Ovary (tissue), 7 donors: ENCODE measurements at regions not wholly inside any gene's neighbourhood (a gene's known extent, or its start where the extent isn't known, plus 50 kb on each side); places are given as distances from the start of the nearest gene placed in this dataset.
"Not testable (repeated sequence)": the region's sequence is repeated elsewhere in the genome, so short reads cannot be mapped to it uniquely, and the experiment has no call there.

Source experiments
- DNase-seq, 5 donors: peaks; one replicate each; pipeline ENCODE4 v3.0.0-alpha.2; 2019 to 2020
- H3K27ac ChIP-seq, 2 donors: fragments of 200-600 bp; one replicate each; pipeline versions ENCODE4 v1.5.1 to v1.8.0; 2019 to 2022
- H3K27me3 ChIP-seq: fragments of 200-600 bp; one replicate; pipeline ENCODE4 v1.8.0; 2022
- H3K36me3 ChIP-seq: fragments of 200-600 bp; sonication (generic); one replicate; pipeline ENCODE4 v1.5.1; 2019
- H3K4me1 ChIP-seq: one replicate; pipeline ENCODE4 v1.8.1; 2013; ENCODE audit warnings: mild to moderate bottlenecking, moderate library complexity; ENCODE audit not compliant: insufficient read depth
- H3K4me3 ChIP-seq: fragments of 200-600 bp; sonication (generic); one replicate; pipeline ENCODE4 v1.5.1; 2017
- H3K9me3 ChIP-seq, 2 donors: fragments of 200-600 bp in 1 of 2; sonication (generic) in 1 of 2; one replicate each; pipeline versions ENCODE4 v1.5.1 to v1.8.1; 2013 to 2019; ENCODE audit warnings: mild to moderate bottlenecking in 1 of 2, moderate library complexity in 1 of 2
- CTCF ChIP-seq, 3 donors: fragments of 450-650 bp in 2 of 3; fragments of 200-600 bp in 1 of 3; IDR thresholded peaks; one replicate each; pipeline versions ENCODE4 v1.5.1 to v1.8.0; 2016 to 2022; ENCODE audit warnings: antibody characterized with exemption in 3 of 3, mild to moderate bottlenecking in 1 of 3
- EP300 ChIP-seq: sonication (generic); formaldehyde crosslinking; IDR thresholded peaks from one replicate; pipeline ENCODE4 v1.6.1; 2017; ENCODE audit warnings: antibody characterized with exemption
- POLR2A ChIP-seq: fragments of 450-650 bp; IDR thresholded peaks from one replicate; pipeline ENCODE4 v1.6.1; 2017; ENCODE audit warnings: antibody characterized with exemption, mild to moderate bottlenecking, moderate library complexity
- WGBS, 3 donors: extraction: QIAGEN DNeasy Blood & Tissue Kit in 1 of 3; methylation state at CpG; one replicate each; pipeline versions ENCODE4 v1.1.5 to v1.1.7; 2013 to 2017; 5-methylcytosine and 5-hydroxymethylcytosine counted together
- intact Hi-C, 4 donors: fragments of 100-400 bp; cut with DNase I; formaldehyde crosslinking; loops; one replicate each; pipeline versions ENCODE4 v1.11.0 to v1.15.1; 2022 to 2023
- donor health status: DM: no; HTN: no; CAD: no; lungs with moderate emphysema.
- donor health status: DM: no; HTN: no; CAD: no.
- donor health status: Bipolar disorder and iron deficiency.
- donor health status: DM: no; HTN: no; CAD: no.
- donor health status: DM: yes; HTN: yes; CAD: no.

- no peaks in the 10 kb centered on the region for H3K4me1 ChIP-seq
- WGBS, 3 donors = 39 to 48% (median 47%) methylated on average over 13 of the region's 13 CpGs
- H3K9me3 ChIP-seq = no peaks in the 10 kb centered on the region
- no peak overlapping the region for H3K27ac ChIP-seq
- no peaks in the 10 kb centered on the region for H3K36me3 ChIP-seq
- TF ChIP-seq POLR2A (no peak), CTCF (IDR thresholded peaks at IDR 0.05) (no peak), EP300 (no peak)
- intact Hi-C loops = no loop called here
- DNase-seq = no peak
- H3K4me3 ChIP-seq = no peak overlapping the region
- no peaks in the 10 kb centered on the region for H3K27me3 ChIP-seq
These were observed 88.4 kb upstream of the ATF7IP2 start for GRCh38 chr16:10297341-10298006.

GRCh38 chr16:10300905-10301304, 85.0 kb upstream of the ATF7IP2 start:
- 89 to 92% (median 89%) methylated on average over 3 of the region's 3 CpGs for WGBS, 3 donors
- Histone ChIP-seq H3K4me3 (no peak overlapping the region), H3K27me3 (no peaks in the 10 kb centered on the region), H3K9me3 (no peaks in the 10 kb centered on the region), H3K4me1 (no peaks in the 10 kb centered on the region), H3K36me3 (no peaks in the 10 kb centered on the region), H3K27ac (no peak overlapping the region)
- no peak for DNase-seq
- TF ChIP-seq EP300 (no peak), POLR2A (no peak), CTCF (IDR thresholded peaks at IDR 0.05) (no peak)
- intact Hi-C loops = no loop called here

DNA sequence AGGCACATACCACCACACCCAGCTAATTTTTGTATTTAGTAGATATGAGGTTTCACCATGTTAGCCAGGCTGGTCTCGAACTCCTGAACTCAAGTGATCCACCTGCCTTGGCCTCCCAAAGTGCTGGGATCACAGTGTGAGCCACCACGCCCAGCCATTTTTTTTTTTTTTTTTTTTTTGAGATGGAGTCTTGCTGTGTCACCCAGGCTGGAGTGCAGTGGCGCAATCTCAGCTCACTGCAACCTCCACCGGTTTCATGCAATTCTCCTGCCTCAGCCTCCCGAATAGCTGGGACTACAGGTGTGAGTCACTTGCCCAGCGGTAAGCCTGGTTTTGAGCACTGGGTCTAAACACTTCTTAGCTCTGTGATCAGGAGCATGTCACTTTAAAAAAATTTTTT, 84.3 kb upstream of the ATF7IP2 start:
- H3K36me3 ChIP-seq, H3K4me3 ChIP-seq, intact Hi-C loops, H3K27ac ChIP-seq, H3K4me1 ChIP-seq, H3K27me3 ChIP-seq, H3K9me3 ChIP-seq, DNase-seq: not testable (repeated sequence)
- 94 to 97% (median 95%) methylated on average over 6 of the region's 6 CpGs for WGBS, 3 donors

DNA sequence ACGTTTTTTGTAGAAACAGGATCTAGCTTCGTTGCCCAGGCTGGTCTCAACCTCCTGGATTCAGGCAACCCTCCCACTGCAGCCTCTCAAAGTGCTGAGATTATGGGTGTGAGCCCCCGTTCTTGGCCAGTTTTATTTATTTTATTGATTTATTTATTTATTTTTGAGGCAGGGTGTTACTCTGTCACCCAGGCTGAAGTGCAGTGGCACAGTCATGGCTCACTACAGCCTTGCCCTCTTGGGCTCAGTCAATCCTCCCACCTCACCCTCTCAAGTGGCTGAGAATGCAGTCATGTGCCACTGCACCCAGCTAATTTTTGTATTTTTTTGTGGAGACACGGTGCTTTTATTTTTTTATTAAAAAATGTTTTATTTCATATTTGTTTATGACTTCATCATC, 79.9 kb upstream of the ATF7IP2 start:
- no peaks in the 10 kb centered on the region for H3K4me1 ChIP-seq
- H3K27me3 ChIP-seq = no peaks in the 10 kb centered on the region
- H3K36me3 ChIP-seq = no peaks in the 10 kb centered on the region
- intact Hi-C loops = no loop called here
- no peak overlapping the region for H3K27ac ChIP-seq
- DNase-seq = no peak
- no peak for TF ChIP-seq POLR2A
- no peak for TF ChIP-seq EP300
- no peak for TF ChIP-seq CTCF (IDR thresholded peaks at IDR 0.05)
- H3K4me3 ChIP-seq = no peak overlapping the region
- 68 to 82% (median 73%) methylated on average over 4 of the region's 4 CpGs for whole genome bisulfite sequencing, 3 donors
- no peaks in the 10 kb centered on the region for H3K9me3 ChIP-seq

GRCh38 chr16:10308305-10309193, 77.3 kb upstream of the ATF7IP2 start:
- Histone ChIP-seq H3K27me3 (no peaks in the 10 kb centered on the region), H3K9me3 (no peaks in the 10 kb centered on the region), H3K27ac (no peak overlapping the region), H3K4me1 (no peaks in the 10 kb centered on the region), H3K4me3 (no peak overlapping the region), H3K36me3 (no peaks in the 10 kb centered on the region)
- WGBS, 3 donors = 84 to 90% (median 86%) methylated on average over 14 to 15 of the region's 15 CpGs
- no peak for DNase-seq
- TF ChIP-seq POLR2A (no peak), EP300 (no peak), CTCF (IDR thresholded peaks at IDR 0.05) (no peak)
- intact Hi-C loops = no loop called here
